ENCODE measurements at regions not wholly inside any gene's neighbourhood (a gene's known extent, or its start where the extent isn't known, plus 50 kb on each side); places are given as distances from the start of the nearest gene placed in this dataset.

- DNase-seq (ENCODE audit: low read depth), result no peak
- TF ChIP-seq, protein P1, sequence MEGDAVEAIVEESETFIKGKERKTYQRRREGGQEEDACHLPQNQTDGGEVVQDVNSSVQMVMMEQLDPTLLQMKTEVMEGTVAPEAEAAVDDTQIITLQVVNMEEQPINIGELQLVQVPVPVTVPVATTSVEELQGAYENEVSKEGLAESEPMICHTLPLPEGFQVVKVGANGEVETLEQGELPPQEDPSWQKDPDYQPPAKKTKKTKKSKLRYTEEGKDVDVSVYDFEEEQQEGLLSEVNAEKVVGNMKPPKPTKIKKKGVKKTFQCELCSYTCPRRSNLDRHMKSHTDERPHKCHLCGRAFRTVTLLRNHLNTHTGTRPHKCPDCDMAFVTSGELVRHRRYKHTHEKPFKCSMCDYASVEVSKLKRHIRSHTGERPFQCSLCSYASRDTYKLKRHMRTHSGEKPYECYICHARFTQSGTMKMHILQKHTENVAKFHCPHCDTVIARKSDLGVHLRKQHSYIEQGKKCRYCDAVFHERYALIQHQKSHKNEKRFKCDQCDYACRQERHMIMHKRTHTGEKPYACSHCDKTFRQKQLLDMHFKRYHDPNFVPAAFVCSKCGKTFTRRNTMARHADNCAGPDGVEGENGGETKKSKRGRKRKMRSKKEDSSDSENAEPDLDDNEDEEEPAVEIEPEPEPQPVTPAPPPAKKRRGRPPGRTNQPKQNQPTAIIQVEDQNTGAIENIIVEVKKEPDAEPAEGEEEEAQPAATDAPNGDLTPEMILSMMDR (IDR thresholded peaks at IDR 0.05; ENCODE audit: insufficient read depth, low read depth, low read length, missing control alignments), result no peak
- no peak overlapping the region for H3K4me3 ChIP-seq (ENCODE audit: low read length)
These were observed 323.3 kb upstream of the PDGFD start for GRCh38 chr11:104487046-104487806.

DNA sequence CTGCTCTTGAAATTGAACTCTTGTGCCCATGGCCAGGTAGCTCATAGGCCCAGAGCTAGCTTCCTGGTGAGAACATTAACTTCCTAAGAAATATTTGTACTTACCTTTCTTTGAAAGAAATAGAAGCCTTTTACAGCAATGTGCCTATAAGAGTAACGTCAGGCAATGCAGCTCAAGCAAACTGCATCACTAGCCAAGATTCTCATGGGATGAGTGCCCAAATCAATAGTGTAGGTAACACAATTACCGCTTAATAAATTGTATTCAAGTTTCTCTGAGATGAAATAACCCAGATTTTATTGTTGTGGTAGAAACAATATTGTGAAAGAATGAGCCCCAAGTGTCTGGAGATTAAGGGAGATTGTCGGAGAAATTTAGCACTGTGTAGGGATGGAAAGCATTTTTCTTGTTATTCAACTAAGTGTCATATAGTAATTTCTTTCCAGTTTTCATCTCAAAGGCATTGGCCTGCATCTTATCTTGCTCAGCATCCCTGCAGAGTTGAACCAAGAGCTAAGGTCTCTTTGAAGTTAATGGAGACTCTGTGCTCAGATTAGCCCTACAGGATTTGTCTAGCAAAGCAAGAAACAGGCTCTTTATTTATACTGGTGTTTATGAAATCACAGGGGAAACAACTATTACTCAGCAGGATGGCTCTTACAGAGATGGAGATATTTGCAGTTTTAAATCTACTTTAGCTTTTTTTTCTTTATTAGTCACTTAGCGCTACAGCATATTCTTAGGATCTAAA is 321.0 kb upstream of the PDGFD start:
- H3K4me3 ChIP-seq (ENCODE audit: low read length), result no peak overlapping the region
- TF ChIP-seq, protein P1 (IDR thresholded peaks at IDR 0.05; ENCODE audit: insufficient read depth, low read depth, low read length, missing control alignments), result no peak
- no peak for DNase-seq (ENCODE audit: low read depth)

- no peak overlapping the region for H3K4me3 ChIP-seq (ENCODE audit: low read length)
- no peak for DNase-seq (ENCODE audit: low read depth)
- TF ChIP-seq, protein P1 (IDR thresholded peaks at IDR 0.05; ENCODE audit: insufficient read depth, low read depth, low read length, missing control alignments), result no peak
These were observed 313.0 kb upstream of the PDGFD start for GRCh38 chr11:104476898-104477297.

DNA sequence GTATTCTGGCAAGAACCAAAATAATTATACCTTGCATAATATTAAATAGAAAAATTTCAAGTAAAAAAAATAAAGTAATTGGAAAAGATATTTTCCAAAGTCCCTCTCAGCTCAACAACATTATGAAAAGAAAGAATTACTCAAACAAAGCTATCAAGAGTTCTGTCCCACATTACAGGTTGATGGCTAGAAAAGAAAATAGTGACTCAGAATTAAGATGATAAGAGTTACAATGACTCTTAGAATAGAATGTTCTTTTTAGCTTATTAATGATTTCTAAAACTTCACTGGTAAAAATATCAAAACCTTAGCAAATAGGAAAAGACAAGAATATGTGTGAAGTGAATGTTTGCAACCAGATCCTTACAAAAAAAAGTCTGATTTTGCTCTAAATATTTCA is 312.5 kb upstream of the PDGFD start:
- TF ChIP-seq, protein P1 (IDR thresholded peaks at IDR 0.05; ENCODE audit: insufficient read depth, low read depth, low read length, missing control alignments), result no peak

GRCh38 chr11:104467404-104467803 is 303.5 kb upstream of the PDGFD start:
- no peak for DNase-seq (ENCODE audit: low read depth)
- TF ChIP-seq, protein P1 (IDR thresholded peaks at IDR 0.05; ENCODE audit: insufficient read depth, low read depth, low read length, missing control alignments), result no peak
- no peak overlapping the region for H3K4me3 ChIP-seq (ENCODE audit: low read length)

More for the DNA sequence above, 312.5 kb upstream of the PDGFD start:
- no peak for DNase-seq (ENCODE audit: low read depth)
- no peak overlapping the region for H3K4me3 ChIP-seq (ENCODE audit: low read length)

- H3K4me3 ChIP-seq (ENCODE audit: low read length), result no peak overlapping the region
- no peak for DNase-seq (ENCODE audit: low read depth)
- TF ChIP-seq, protein P1 (IDR thresholded peaks at IDR 0.05; ENCODE audit: insufficient read depth, low read depth, low read length, missing control alignments), result no peak
These were observed 301.4 kb upstream of the PDGFD start for GRCh38 chr11:104465321-104465720.
